Esophagus squamous epithelium (tissue), 4 donors: ENCODE measurements at regions not wholly inside any gene's neighbourhood (a gene's known extent, or its start where the extent isn't known, plus 50 kb on each side); places are given as distances from the start of the nearest gene placed in this dataset.

Experiments
- POLR2A ChIP-seq, 4 donors: fragments of 450-650 bp; IDR thresholded peaks; one replicate each; pipeline ENCODE4 v1.6.1; 2017; ENCODE audit warnings: antibody characterized with exemption in 4 of 4, mild to moderate bottlenecking in 4 of 4, moderate library complexity in 3 of 4
- TF ChIP-seq, protein P1 (sequence below), 6 experiments: fragments of 450-650 bp in 4 of 6; fragments of 200-600 bp in 2 of 6; sonication (generic) in 2 of 6; IDR thresholded peaks; one replicate each; pipeline ENCODE4 v1.5.1; 2016 to 2019; ENCODE audit warnings: antibody characterized with exemption in 6 of 6, mild to moderate bottlenecking in 4 of 6, moderate library complexity in 4 of 6

GRCh38 chr6:110541701-110542309, 65.4 kb upstream of the SLC22A16 start:
- TF ChIP-seq, protein P1, sequence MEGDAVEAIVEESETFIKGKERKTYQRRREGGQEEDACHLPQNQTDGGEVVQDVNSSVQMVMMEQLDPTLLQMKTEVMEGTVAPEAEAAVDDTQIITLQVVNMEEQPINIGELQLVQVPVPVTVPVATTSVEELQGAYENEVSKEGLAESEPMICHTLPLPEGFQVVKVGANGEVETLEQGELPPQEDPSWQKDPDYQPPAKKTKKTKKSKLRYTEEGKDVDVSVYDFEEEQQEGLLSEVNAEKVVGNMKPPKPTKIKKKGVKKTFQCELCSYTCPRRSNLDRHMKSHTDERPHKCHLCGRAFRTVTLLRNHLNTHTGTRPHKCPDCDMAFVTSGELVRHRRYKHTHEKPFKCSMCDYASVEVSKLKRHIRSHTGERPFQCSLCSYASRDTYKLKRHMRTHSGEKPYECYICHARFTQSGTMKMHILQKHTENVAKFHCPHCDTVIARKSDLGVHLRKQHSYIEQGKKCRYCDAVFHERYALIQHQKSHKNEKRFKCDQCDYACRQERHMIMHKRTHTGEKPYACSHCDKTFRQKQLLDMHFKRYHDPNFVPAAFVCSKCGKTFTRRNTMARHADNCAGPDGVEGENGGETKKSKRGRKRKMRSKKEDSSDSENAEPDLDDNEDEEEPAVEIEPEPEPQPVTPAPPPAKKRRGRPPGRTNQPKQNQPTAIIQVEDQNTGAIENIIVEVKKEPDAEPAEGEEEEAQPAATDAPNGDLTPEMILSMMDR (IDR thresholded peaks at IDR 0.05): no peak
- TF ChIP-seq POLR2A (IDR thresholded peaks at IDR 0.05): no peak
